ENCODE measurements at regions not wholly inside any gene's neighbourhood (a gene's known extent, or its start where the extent isn't known, plus 50 kb on each side); places are given as distances from the start of the nearest gene placed in this dataset.
"Not testable (repeated sequence)": the region's sequence is repeated elsewhere in the genome, so short reads cannot be mapped to it uniquely, and the experiment has no call there.

GRCh38 chr3:66552846-66553245 is 52.0 kb upstream of the LRIG1 start:
- Mint-ChIP-seq H3K27ac (ENCODE audit: unreplicated experiment) (no peak overlapping the region), H3K9me3 (ENCODE audit: unreplicated experiment) (no peaks in the 10 kb centered on the region), H3K27me3 (ENCODE audit: unreplicated experiment) (no peaks in the 10 kb centered on the region), H3K4me1 (ENCODE audit: unreplicated experiment) (peaks cover 4% of the 10 kb centered on the region), H3K4me3 (ENCODE audit: unreplicated experiment) (no peak overlapping the region), H3K36me3 (ENCODE audit: low read depth, unreplicated experiment) (no peaks in the 10 kb centered on the region)
- TF ChIP-seq CTCF (IDR thresholded peaks at IDR 0.05; ENCODE audit: unreplicated experiment) = no peak
- DNase-seq (ENCODE audit: low spot score) = no peak

GRCh38 chr3:66553441-66554113 is 52.8 kb upstream of the LRIG1 start:
- no peaks in the 10 kb centered on the region for H3K36me3 Mint-ChIP-seq (ENCODE audit: low read depth, unreplicated experiment)
- TF ChIP-seq CTCF (IDR thresholded peaks at IDR 0.05; ENCODE audit: unreplicated experiment) = no peak
- no peak overlapping the region for H3K27ac Mint-ChIP-seq (ENCODE audit: unreplicated experiment)
- no peaks in the 10 kb centered on the region for H3K27me3 Mint-ChIP-seq (ENCODE audit: unreplicated experiment)
- no peaks in the 10 kb centered on the region for H3K9me3 Mint-ChIP-seq (ENCODE audit: unreplicated experiment)
- H3K4me1 Mint-ChIP-seq (ENCODE audit: unreplicated experiment) = peaks cover 4% of the 10 kb centered on the region
- no peak overlapping the region for H3K4me3 Mint-ChIP-seq (ENCODE audit: unreplicated experiment)
- DNase-seq (ENCODE audit: low spot score) = no peak

- Mint-ChIP-seq H3K36me3 (ENCODE audit: low read depth, unreplicated experiment) (no peaks in the 10 kb centered on the region), H3K9me3 (ENCODE audit: unreplicated experiment) (no peaks in the 10 kb centered on the region), H3K27ac (ENCODE audit: unreplicated experiment) (no peak overlapping the region), H3K27me3 (ENCODE audit: unreplicated experiment) (no peaks in the 10 kb centered on the region), H3K4me1 (ENCODE audit: unreplicated experiment) (peaks cover 4% of the 10 kb centered on the region), H3K4me3 (ENCODE audit: unreplicated experiment) (no peak overlapping the region)
- no peak for DNase-seq (ENCODE audit: low spot score)
- TF ChIP-seq CTCF (IDR thresholded peaks at IDR 0.05; ENCODE audit: unreplicated experiment) = no peak
Observed at GRCh38 chr3:66554178-66554577, 53.4 kb upstream of the LRIG1 start.

GRCh38 chr3:66555214-66555844 is 54.5 kb upstream of the LRIG1 start:
- no peaks in the 10 kb centered on the region for H3K9me3 Mint-ChIP-seq (ENCODE audit: unreplicated experiment)
- no peak for TF ChIP-seq CTCF (IDR thresholded peaks at IDR 0.05; ENCODE audit: unreplicated experiment)
- H3K36me3 Mint-ChIP-seq (ENCODE audit: low read depth, unreplicated experiment) = no peaks in the 10 kb centered on the region
- no peak overlapping the region for H3K4me3 Mint-ChIP-seq (ENCODE audit: unreplicated experiment)
- H3K27me3 Mint-ChIP-seq (ENCODE audit: unreplicated experiment) = no peaks in the 10 kb centered on the region
- H3K4me1 Mint-ChIP-seq (ENCODE audit: unreplicated experiment) = peaks cover 4% of the 10 kb centered on the region
- no peak overlapping the region for H3K27ac Mint-ChIP-seq (ENCODE audit: unreplicated experiment)
- no peak for DNase-seq (ENCODE audit: low spot score)

- Mint-ChIP-seq H3K4me3 (ENCODE audit: unreplicated experiment) (no peak overlapping the region), H3K4me1 (ENCODE audit: unreplicated experiment) (peaks cover 4% of the 10 kb centered on the region), H3K9me3 (ENCODE audit: unreplicated experiment) (no peaks in the 10 kb centered on the region), H3K27me3 (ENCODE audit: unreplicated experiment) (no peaks in the 10 kb centered on the region), H3K36me3 (ENCODE audit: low read depth, unreplicated experiment) (no peaks in the 10 kb centered on the region), H3K27ac (ENCODE audit: unreplicated experiment) (no peak overlapping the region)
- no peak for DNase-seq (ENCODE audit: low spot score)
- no peak for TF ChIP-seq CTCF (IDR thresholded peaks at IDR 0.05; ENCODE audit: unreplicated experiment)
Observed at GRCh38 chr3:66557170-66557569, 56.3 kb upstream of the LRIG1 start.

GRCh38 chr3:66559924-66560323 is 59.1 kb upstream of the LRIG1 start:
- H3K27ac Mint-ChIP-seq (ENCODE audit: unreplicated experiment); H3K36me3 Mint-ChIP-seq (ENCODE audit: low read depth, unreplicated experiment); DNase-seq (ENCODE audit: low spot score); H3K4me3 Mint-ChIP-seq (ENCODE audit: unreplicated experiment); H3K4me1 Mint-ChIP-seq (ENCODE audit: unreplicated experiment); H3K9me3 Mint-ChIP-seq (ENCODE audit: unreplicated experiment); H3K27me3 Mint-ChIP-seq (ENCODE audit: unreplicated experiment): not testable (repeated sequence)

Data from endothelial cell (in vitro differentiated cells).